GM18951 (cell line): ENCODE measurements at regions not wholly inside any gene's neighbourhood (a gene's known extent, or its start where the extent isn't known, plus 50 kb on each side); places are given as distances from the start of the nearest gene placed in this dataset.

Experiments
- POLR2A ChIP-seq: IDR thresholded peaks from 4 replicates; pipeline ENCODE4 v1.6.1; 2011; ENCODE audit warnings: mild to moderate bottlenecking; ENCODE audit not compliant: insufficient read length, insufficient read depth; ENCODE audit errors: extremely low read depth
- in situ Hi-C: fragments of 300-500 bp; cut with MboI; formaldehyde crosslinking; loops from one replicate; pipeline ENCODE4 v1.12.0; 2022; ENCODE audit warnings: low sequenced_read_pairs, mixed read lengths, inconsistent platforms; ENCODE audit not compliant: unreplicated experiment

GRCh38 chr1:22352355-22352754, 99.3 kb upstream of the ZBTB40 start:
- TF ChIP-seq POLR2A: no peak
- in situ Hi-C loops: no loop called here

DNA sequence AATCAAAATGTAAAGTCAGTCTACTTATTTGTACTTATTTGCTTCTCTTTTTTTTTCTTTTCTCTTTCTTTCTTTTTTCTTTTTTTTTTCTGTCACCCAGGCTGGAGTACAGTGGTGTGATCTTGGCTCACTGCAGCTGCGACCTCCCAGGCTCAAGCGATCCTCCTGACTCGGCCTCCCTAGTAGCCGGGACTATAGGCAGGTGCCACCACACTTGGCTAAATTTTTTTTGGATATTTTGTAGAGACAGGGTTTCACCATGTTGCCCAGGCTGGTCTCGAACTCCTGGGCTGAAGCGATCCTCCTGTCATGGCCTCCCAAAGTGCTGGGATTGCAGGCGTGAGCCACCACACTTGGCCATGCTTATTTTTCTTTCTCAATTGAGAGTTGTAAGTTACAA, 98.8 kb upstream of the ZBTB40 start:
- in situ Hi-C loops: no loop called here
- TF ChIP-seq POLR2A: no peak

DNA sequence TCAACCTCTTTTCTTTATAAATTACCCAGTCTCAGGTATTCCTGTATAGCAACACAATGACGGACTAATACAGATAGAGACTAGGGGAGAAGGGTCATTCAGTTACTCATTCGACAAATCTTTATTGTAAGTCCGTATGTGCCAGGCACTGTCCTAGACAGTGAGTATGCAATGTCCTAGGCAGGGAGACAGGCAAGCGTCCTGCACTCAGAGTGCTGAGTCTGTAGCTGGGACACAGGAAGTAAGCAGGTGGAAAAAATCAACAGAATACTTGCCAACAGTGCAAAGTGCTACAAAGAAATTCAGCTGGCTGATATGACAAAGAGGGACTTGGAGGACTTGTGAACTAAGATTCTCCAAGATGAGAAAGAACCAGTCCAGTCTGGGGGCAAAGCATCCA, 92.2 kb upstream of the ZBTB40 start:
- no peak for TF ChIP-seq POLR2A
- in situ Hi-C loops: no loop called here

- in situ Hi-C loops: no loop called here
- no peak for TF ChIP-seq POLR2A
Observed at GRCh38 chr1:22362626-22363402, 88.8 kb upstream of the ZBTB40 start.

- TF ChIP-seq POLR2A: no peak
- in situ Hi-C loops: no loop called here
Observed at GRCh38 chr1:22363403-22364325, 88.0 kb upstream of the ZBTB40 start.

- in situ Hi-C loops: no loop called here
- TF ChIP-seq POLR2A: no peak
Observed at GRCh38 chr1:22364326-22364650, 87.4 kb upstream of the ZBTB40 start.

- in situ Hi-C loops: no loop called here
- TF ChIP-seq POLR2A: no peak
Observed at GRCh38 chr1:22364764-22365163, 86.9 kb upstream of the ZBTB40 start.

- TF ChIP-seq POLR2A: no peak
- in situ Hi-C loops: no loop called here
Observed at GRCh38 chr1:22365331-22366295, 86.0 kb upstream of the ZBTB40 start.

GRCh38 chr1:22366346-22366745, 85.3 kb upstream of the ZBTB40 start:
- no peak for TF ChIP-seq POLR2A
- in situ Hi-C loops: no loop called here

DNA sequence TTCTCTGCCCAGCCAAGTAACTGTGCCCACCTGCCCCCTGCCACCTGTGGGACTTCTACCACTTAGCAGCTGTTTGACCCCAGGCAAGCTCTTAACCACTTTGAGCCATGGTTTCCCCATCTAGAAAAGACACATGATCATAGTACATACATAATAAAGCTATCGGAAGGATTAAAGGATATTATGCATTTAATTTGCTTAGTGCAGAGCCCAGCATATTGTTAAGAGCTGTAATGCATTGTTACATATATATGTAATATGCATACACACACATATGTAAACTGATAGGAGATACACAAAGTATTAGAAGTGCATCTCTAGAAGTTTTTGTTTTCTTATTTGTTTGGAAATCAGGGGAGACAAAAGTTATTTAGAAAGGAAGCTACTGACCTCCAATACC, 83.5 kb upstream of the ZBTB40 start:
- no peak for TF ChIP-seq POLR2A
- in situ Hi-C loops: no loop called here

GRCh38 chr1:22369294-22370189, 82.1 kb upstream of the ZBTB40 start:
- in situ Hi-C loops: no loop called here
- TF ChIP-seq POLR2A: no peak

- in situ Hi-C loops: no loop called here
Observed at GRCh38 chr1:22370190-22370498, 81.5 kb upstream of the ZBTB40 start.

More at GRCh38 chr1:22370190-22370498, 81.5 kb upstream of the ZBTB40 start:
- no peak for TF ChIP-seq POLR2A
